ELF-1 (cell line): ENCODE measurements at regions not wholly inside any gene's neighbourhood (a gene's known extent, or its start where the extent isn't known, plus 50 kb on each side); places are given as distances from the start of the nearest gene placed in this dataset.
A peak's percentile ranks its signal among the peaks of the same experiment; 100 is the strongest.

ENCODE experiments used
- DNase-seq: peaks from one replicate; pipeline ENCODE4 v3.0.0-alpha.2; 2016; ENCODE audit warnings: low read depth, low spot score

DNA sequence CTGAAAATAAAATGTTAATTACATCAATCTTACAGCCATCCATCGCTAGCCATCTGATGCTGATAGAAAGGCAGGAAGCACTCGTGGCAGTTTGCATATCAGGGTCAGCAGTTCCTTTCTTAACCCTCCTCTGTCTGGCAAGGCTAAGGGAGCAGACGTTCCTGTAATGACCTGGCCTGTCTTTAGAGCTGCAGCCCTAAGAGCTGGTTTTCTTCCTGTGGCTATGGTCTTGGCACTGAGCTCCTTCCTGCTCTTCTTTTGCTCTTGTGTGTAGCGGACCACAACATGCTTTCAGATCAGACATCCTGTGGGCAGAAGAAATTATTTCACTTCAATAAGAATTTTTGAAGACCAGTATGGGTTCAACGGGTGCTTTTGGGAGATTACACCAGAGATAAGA, 170.4 kb downstream of the DAD1 start:
- no peak for DNase-seq

DNA sequence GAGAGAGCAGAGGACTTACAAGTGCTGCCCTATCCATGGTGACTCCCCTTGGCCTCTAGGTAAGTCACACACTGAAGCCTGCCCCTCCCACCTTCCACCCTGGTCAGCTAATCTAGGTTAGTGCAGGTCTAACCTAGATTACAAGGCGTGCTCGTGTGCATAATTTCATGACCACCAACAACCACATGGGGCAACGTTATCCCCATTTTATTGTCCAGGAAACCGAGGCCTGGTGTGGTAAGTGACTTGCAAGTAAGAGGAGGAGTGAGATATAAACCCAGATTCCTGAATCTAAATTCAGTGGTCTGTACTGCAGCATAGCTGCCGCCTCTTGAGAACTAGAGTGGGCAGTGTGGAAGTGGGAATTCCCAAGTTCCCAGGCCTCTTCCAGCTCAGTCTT, 171.1 kb downstream of the DAD1 start:
- no peak for DNase-seq

DNA sequence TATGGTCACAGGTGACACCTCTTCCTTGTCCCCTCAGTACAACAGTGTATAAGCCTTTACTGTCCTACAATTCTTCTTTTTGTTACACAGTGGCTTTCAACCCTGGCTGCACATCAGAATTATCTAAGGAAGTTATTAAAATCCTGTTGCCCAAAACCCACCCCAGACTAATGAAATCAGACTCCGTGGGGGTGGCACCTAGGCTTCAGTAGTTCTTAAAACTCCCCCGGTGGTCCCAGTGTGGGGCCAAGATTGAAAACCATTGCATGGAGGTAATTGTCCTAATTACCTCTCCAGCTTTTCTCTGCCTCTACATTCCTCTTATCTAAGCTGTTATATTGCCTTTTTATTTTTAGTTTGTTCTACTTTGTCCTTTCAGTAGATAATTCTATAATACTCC, 172.8 kb downstream of the DAD1 start:
- no peak for DNase-seq

DNA sequence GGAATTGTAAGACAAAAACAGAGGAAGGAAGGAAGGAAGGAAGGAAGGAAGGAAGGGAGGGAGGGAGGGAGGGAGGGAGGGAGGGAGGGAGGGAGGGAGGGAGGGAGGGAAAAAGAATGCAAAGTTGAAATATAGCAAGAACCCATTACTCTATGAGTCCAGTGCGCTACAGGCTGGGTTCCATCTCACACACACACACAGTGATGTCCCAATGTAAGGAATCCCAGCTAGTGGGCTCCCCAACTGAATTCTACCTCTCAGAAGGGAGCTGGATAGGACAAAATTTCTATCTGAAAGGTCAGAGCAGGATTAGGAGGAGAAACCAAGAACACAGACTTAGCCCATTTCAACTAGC, 173.4 kb downstream of the DAD1 start:
- no peak for DNase-seq

DNA sequence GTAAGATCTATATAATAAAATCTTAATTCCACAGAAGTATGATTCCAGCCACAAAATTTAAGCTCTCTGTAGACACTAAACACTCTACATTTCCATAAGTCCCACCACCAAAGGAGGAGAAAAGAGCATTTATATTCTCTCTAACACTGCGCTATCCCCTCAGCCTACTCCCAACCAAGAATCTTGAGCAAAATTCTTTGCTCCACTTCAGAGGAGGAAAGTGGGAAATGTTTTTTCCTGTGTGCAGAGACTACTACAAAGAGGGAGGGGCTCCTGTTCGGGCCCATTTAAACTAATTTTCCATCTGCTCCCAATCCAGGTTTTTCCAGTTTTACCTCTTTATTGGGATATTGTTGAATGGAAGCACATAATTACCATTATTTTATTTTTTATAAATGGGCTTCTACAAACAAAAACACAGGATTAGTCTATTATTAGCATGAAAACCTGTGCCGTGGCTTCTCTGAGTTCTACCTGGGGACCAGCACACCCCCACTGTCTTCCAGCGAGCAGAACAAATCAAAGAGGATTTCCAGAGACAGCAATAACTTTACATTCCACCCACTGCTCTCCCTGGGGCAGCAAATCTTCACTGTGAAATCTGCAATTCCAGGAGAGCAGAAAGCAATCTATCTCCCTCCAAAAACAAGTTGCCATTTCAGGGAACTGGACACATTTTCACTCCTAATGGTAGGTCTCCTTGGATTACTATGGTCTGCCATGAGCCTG, 174.0 kb downstream of the DAD1 start:
- no peak for DNase-seq

DNA sequence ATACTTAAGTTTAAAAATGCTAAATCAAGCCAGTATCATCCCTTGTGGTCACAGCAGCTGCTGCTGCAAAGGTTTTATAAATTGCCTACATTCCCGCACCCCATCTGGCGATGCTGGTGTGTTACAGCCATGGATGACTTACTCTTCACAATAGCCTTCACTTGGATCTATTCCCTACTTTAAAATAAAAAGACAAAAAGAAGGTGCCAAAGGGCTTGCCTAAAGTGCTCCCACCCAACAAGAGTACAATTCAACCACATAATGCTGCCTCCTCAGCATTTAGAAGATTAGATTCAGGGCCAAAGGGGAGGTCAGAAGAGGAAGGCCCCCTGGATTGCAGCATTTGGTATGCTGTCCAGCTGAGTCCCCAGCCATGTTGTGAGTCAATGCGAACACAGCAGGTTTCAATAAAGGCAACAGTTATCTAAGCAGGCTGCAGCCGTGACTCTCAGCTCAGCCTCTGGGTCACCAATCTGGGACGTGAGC, 176.1 kb downstream of the DAD1 start:
- no peak for DNase-seq

DNA sequence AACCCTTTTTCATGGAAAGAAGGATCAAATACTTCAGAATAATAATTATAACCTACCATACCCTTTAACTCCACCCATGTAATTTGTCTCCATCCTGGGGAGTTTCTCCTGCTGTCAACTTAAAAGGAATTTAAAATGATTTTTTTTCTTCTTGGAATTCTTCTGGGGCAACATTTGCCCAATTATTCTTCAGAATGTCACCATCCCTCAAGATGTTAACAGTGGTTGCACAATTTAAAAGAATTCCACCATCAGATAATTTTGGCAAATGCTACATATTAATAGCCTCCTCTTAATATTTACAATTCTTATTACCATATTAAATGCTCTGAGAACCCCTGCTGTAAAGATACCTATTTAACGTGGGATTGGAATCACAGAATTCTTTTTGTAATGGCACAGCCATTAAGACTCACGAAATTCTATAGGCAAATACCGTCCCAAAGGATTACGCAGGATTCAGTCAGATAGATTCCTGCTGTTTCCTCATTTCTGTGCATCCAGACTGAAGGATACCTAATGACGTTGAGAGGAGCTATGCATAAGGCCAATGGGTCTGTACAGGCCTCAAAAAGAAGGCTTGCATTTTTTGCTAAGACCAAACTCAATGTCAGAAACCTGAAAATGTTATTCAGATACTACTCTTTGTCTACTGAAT, 177.5 kb downstream of the DAD1 start:
- DNase-seq, result no peak

DNA sequence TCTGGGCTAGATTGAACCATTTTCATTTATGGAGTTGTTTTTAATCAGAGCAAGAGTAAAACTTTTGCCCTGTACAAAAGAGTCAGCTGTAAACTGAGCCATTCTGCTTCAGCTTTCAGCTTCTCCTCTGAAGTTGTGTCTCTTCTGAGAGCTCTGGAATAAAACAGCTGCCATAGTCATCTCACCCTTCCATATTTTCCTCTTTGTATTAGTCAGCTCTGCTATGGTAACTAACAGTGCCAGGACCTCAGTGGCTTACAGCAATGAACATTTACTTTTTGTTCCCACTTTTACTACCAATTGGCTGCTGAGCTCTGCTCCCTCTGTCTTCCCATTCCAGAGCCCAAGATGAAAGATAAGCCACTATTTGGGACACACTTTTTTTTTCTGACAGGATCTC, 178.5 kb downstream of the DAD1 start:
- no peak for DNase-seq

DNA sequence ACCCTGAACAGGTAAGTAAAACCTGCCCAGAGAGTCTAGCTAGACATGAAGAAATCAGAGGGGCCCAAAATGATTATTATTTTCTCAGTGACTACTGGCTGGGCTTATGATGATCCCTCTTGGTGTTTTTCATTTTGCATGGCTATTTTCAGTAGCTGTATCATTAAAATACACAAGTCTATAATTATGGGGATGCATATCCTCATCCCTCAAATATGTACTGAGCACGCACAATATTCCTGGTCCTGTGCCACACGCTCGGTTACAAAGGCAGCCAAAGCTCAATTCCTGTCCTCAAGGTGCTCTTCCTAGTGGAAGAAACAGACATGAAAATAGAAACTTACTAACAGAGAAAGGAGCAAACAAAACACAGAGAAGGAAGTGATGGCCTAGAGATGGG, 180.0 kb downstream of the DAD1 start:
- no peak for DNase-seq

DNA sequence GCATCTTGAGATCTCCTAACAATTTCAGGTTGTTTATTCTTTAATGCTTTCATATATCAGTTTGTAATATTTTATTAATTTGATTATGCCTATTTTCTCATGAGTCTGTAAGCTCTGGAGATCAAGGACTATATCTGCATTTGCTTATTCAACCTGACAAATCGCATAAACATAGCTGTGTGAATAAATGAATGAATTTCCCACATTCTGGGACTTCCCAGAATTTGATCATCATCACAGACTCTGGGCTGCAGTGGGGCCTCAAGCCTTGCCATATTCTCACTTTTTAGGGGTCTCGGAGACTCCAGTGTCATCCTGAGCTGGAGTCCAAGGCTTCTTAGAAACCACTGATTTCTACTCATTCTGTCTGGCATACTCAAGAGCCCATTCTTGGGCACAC, 180.5 kb downstream of the DAD1 start:
- no peak for DNase-seq

DNA sequence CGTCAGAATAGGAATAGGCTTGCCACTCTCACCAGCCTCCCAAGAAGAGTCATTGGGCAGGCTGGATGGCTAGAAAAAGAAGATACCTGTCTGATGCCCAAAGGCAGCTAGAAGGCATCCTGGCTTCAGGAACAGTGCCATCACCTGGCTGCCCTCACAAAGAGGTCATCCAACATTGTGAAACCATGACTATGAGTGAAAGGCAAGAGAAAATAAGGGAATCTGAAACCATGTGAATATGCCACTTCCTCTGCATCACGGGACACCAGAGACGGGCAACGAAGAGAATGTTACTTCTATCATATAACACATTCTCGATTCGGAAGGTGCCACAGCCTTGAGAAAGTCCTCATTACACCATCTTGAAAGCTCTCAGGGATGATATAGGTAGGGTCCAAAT, 182.0 kb downstream of the DAD1 start:
- no peak for DNase-seq

DNA sequence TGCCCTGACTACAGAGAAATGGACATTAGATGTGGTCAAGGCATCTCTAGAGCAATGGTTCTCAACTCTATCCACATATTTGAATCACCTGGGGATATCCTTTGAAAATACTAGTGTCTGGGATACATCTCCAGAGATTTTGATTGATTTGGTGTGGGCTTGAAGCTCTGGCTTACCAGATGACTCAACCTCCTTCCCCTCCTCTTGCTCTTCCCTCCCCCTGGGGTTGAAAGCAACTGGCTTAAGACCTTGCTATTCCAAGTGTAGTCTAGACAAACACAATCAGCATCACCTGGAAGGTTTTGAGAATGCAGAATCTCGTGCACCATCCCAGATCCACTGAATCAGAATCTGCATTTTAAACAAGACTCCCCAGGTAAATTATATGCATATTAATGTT, 183.8 kb downstream of the DAD1 start:
- DNase-seq, result no peak

DNA sequence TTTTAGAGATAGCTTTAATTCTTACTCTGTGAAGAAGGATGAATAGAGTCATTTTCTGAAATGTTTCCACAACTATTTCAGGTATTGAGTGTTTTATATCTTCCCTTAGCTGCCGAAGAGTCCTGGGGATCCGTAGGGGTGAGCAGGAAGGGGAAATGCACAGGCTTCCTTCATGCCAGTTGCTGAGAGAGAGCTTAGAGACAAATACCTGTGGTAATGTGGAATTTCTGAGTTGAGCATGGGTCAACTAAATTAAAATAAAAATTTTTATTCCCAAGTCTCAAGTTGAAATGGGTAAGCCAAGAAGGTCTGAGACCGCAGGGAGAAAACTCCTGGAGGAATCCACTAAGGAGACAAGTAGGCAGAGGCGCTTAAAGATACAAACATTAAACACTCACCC, 185.7 kb downstream of the DAD1 start:
- DNase-seq, result no peak

DNA sequence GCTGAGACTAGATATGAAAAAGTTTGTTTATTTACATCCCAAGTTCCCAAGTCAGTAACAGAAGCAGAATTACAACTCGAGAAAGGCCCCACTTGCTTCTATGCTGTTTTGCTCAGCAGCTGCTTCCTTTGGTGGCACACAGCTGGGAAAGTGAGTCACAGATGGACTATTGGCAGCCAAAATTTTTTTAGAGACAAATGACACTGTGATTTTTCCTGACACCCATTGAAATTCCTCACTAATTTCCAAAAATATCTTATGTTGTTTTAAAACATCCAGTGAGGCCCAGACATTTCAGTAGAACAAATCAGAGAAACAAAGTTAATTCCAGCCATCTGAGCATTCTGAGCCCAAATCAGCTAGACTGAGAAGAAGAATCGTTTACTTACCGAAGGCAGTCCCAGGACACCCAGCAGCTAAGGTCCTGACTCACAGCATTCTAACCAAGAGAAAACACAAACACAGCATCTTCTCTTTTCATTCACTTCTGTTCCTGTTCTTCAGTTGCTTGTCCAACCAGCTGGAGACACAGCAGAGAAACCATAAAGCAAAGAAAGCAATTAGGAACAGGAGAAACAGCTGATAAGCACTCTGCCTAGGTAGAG, 188.3 kb downstream of the DAD1 start:
- DNase-seq, result no peak

DNA sequence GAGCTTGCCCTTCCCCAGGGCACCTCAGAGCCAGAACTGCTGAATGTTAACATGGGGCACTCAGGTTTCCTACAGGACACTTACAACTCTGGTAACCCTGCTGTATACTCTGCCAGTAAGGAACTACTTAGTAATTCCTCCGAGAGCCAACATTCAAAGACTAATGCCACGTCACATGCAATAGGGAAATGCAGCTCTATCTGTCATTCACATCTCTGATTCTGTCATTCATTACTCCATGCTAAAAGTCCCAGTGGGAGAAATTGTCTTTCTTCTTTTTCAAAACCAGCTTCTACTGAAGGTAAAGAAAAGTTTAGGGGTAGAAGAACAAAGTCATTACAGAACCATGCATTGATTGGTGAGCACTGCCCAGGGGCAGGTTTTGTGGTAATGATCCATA, 189.2 kb downstream of the DAD1 start:
- DNase-seq, result no peak

DNA sequence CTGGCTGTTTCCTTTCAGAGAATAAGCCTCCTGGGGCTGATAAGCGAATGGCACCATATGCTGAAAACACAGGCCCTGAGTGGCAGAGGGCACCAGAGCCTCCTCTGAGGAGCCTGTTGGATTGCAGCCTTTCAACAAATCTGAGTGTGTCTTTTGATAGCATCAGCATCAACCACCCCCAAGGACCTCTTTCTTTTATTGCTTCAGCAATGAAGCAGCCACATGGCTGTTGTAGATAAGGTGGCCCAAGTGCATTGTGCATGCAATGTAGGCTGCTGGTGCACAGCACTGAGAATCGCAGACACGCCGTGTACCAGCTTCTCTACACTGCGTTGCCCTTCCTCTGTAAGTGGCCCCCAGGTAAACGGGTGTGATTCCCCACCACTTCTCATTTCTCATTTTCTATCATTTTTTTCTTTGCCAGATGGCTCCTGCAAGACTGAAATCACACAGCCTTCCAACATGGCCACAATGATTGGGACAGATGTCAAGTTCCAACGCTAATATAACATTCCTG, 191.7 kb downstream of the DAD1 start:
- DNase-seq, result no peak

DNA sequence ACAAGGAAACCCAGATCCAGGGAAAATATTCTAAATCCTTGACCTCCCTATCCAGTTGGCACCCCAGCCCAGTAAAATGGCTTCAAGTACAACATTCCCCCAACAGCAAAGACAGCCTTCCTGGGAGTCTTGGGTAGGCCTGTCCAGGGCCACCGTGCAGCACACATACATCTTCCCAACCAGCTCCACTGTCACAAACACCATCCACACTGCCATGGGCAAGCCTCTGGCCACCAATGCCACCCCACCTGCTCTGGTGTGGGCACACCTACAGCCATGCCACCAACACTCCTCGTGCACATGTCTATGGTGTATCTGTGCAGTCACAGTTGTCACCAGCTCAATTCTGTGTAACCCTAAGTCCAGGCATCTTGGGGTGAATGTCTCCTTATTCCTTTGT, 193.2 kb downstream of the DAD1 start:
- DNase-seq, result no peak

DNA sequence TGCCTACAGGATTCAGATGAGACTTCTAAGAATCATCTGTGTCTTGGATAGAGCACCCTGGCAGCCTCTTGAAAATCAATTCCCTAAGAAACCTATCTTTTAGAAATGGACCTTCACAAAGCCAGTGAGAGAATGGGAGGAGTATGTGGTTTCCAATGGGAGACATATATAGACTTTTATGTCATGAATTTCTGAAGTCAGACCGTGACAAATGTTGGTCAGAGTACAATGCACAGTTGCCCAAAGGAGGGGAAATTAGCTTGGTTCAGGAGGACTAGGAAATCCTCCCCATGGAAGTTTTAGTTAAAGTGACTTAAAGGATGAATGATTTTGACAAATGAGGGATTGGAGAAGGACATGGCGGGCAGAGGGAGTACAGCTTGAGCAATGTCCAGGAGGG, 194.4 kb downstream of the DAD1 start:
- DNase-seq, result no peak

DNA sequence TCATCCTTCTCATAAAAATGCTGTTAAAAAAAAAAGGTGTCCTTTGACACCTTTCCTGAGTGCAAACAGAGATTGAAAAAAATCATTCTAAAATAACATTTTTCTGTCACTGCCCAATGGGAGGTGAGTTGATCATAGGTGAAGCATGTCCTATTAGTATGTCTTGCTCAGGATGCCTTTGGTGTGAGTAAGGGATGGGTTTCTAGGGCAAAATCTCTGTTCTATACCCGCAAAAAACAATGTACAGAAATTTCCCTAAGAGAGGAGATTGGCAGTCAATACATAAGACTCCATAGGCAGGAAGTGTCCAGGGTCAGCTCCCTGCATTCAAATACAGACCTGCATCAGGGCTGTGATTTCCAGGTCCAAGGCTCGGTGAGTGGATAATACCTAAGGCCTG, 195.2 kb downstream of the DAD1 start:
- no peak for DNase-seq

DNA sequence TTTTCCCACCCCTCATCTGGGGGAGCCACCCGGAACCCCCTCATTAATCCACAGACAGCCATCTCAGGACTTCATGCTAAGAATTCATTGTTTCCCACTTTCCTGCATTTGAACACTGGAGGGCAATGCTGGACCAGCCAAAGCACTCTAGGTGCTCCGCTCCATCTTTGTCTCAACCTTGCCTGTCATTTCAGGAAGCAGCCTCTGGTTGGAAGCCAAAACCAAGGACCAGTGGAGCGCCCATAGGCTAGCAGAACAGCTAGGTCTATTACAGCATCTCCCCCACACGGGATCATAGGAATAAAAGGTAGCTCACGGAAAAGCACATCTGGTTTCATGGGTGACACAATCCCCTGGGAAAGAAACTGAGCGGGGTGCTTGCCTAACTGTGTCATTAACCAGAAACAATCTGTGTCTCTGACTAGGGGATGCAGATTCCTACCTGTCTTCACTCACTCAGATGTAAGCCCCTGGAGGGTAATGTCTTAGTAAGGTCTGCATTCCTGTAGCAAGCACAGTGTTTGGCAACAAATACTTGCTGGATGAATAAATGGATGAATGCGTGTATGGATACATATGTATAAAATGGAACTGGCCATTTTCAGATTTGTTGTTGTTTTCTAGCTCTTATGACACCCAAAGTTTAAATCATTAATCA, 197.0 kb downstream of the DAD1 start:
- DNase-seq, result peak; percentile 67

DNA sequence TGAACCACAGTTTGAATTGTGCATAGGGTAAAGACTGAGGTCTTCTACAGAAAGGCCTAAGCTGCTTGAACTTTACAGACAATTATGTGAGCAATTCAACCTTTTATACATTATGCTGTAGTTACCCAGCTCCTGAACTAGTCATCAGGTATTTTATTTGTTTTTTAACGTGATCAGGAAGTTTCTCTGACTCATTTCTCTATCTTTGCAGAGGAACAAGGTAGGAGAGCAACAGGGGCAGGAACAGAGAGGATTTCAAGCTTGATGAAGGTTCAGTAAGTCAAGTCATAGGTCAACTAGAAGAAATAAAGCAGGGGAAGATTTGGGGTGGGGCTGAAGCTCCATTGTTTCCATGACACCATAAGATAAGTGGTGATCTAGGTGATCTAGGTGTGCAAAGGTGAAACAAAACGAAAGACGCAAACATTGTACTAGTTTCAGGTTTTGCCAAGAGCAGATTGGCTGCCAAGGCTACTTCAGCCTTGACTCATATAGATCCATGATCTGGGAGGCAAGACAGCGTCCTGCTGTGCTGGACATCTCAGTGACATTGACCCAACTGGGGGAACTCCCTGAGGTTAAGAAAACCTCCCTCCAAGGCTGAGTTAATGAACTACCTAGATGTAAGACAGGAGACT, 198.1 kb downstream of the DAD1 start:
- DNase-seq, result no peak

DNA sequence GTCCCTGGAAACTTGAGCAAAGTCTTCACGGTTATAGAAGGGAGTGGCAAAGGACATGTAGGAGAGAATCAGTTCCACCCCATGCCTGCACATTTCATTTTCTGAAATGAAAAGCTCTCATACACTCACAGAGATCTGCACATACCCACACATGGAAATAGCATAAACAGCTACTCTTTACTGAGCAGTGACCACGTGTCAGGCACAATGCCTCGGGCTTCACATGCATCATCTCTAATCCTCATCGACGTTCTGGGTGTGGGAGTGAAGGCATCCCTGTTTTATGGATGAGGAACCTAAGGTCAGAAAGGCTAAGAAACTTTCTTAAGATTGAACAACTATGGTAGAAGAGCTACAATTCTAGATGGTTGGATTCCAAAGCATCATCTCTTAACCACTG, 198.8 kb downstream of the DAD1 start:
- no peak for DNase-seq
